ENCODE measurements at regions not wholly inside any gene's neighbourhood (a gene's known extent, or its start where the extent isn't known, plus 50 kb on each side); places are given as distances from the start of the nearest gene placed in this dataset.

DNA sequence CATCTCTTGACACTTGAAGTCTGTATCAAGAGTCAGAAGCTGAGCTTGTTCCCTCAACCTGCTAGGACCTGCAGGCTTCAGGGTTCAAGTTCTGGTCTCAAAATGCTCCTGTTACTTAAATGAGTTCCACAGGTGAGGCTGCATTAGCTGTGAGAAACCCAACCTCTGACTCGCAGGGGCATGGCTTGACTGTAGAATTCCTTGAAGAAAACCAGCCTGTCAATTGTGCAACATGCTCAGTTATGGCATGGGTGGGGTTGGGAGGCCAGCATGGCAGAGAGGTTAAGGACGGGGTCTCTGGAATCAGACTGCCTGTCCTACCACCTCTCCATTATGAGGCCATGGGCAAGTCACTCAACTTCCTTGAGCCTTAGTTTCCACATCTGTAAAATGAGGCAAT, 235.8 kb downstream of the EN1 start:
- TF ChIP-seq GABPA (IDR thresholded peaks at IDR 0.05 in 1 of 2, conservative IDR thresholded peaks at IDR 0.05 in 1 of 2) (no peak), CTCF (IDR thresholded peaks at IDR 0.05; ENCODE audit: low read depth, low read length, missing input control) (no peak), RAD21 (IDR thresholded peaks at IDR 0.05) (no peak), YY1 (IDR thresholded peaks at IDR 0.05) (no peak), TAF1 (conservative IDR thresholded peaks at IDR 0.05) (no peak), RXRA (IDR thresholded peaks at IDR 0.05) (no peak), ATF3 (IDR thresholded peaks at IDR 0.05) (no peak), JUND (IDR thresholded peaks at IDR 0.05) (no peak), REST (IDR thresholded peaks at IDR 0.05) (no peak), FOXA1 (IDR thresholded peaks at IDR 0.05) (no peak)

All from liver (tissue), 3 donors.